ENCODE measurements at regions not wholly inside any gene's neighbourhood (a gene's known extent, or its start where the extent isn't known, plus 50 kb on each side); places are given as distances from the start of the nearest gene placed in this dataset.

DNA sequence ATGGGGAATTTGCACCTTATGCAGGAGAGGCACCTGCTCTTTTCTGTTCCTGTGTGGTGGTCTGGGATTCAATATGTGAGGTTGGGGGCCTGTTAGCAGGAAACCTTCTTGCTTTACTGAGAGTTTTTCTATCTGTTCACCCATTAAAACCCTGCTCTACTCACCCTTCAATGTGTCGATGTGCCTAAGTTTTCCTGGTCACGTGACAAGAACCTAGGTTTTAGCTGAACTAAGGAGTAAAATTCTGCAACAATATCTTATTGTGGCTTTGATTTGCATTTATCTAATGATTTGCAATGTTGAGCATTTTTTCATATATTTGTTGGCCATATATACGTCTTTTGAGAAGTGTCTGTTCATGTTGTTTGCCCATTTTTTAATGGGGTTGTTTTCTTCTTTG lies 979.9 kb downstream of the HACE1 start:
- TF ChIP-seq, protein P1, sequence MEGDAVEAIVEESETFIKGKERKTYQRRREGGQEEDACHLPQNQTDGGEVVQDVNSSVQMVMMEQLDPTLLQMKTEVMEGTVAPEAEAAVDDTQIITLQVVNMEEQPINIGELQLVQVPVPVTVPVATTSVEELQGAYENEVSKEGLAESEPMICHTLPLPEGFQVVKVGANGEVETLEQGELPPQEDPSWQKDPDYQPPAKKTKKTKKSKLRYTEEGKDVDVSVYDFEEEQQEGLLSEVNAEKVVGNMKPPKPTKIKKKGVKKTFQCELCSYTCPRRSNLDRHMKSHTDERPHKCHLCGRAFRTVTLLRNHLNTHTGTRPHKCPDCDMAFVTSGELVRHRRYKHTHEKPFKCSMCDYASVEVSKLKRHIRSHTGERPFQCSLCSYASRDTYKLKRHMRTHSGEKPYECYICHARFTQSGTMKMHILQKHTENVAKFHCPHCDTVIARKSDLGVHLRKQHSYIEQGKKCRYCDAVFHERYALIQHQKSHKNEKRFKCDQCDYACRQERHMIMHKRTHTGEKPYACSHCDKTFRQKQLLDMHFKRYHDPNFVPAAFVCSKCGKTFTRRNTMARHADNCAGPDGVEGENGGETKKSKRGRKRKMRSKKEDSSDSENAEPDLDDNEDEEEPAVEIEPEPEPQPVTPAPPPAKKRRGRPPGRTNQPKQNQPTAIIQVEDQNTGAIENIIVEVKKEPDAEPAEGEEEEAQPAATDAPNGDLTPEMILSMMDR (IDR thresholded peaks at IDR 0.05): no peak
- TF ChIP-seq POLR2A (IDR thresholded peaks at IDR 0.05) (no peak), POLR2AphosphoS5 (IDR thresholded peaks at IDR 0.05) (no peak)
